GM12878 (cell line): ENCODE measurements at regions not wholly inside any gene's neighbourhood (a gene's known extent, or its start where the extent isn't known, plus 50 kb on each side); places are given as distances from the start of the nearest gene placed in this dataset.

Source experiments
- ATAC-seq: fragments of 200-7000 bp; cut with Tn5 transposase; 3 replicates; pipeline ENCODE4 v1.9.1; 2020; ENCODE audit warnings: mild to moderate bottlenecking, moderate library complexity
- BruUV-seq: library from RNA; stranded (reverse); fragments of 400-500 nt; replicated peaks from 2 replicates; lab custom pipeline; 2021; lab: Mats Ljungman, UMichigan
- CTCF ChIA-PET: fragments of 300-600 bp; sonication (Branson Sonifier 250); formaldehyde crosslinking; extraction: SDS; loops from one replicate; lab custom pipeline; 2021; ENCODE audit warnings: inconsistent platforms; lab: Yijun Ruan, JAX
- POLR2A ChIA-PET: fragments of 350-600 bp; formaldehyde crosslinking; extraction: SDS; loops from one replicate; lab custom pipeline; 2021; ENCODE audit warnings: inconsistent platforms; lab: Charles Lee
- RAD21 ChIA-PET: fragments of 300-600 bp; sonication (Branson Sonifier 250); formaldehyde crosslinking; loops from one replicate; lab custom pipeline; 2023; ENCODE audit warnings: antibody characterized with exemption; ENCODE audit not compliant: unreplicated experiment; lab: Charles Lee
- SMC1A ChIA-PET: fragments of 300-600 bp; sonication (Branson Sonifier 250); formaldehyde crosslinking; loops from one replicate; lab custom pipeline; 2023; ENCODE audit not compliant: unreplicated experiment, uncharacterized antibody; lab: Charles Lee
- DNase-seq: peaks from one replicate; pipeline ENCODE4 v3.0.0-alpha.2; 2011; ENCODE audit warnings: low read depth, low spot score
- FAIRE-seq: peaks from 3 replicates; lab custom pipeline; 2011; peaks lifted over from hg19 to GRCh38; lab: Jason Lieb, UNC
- H2AFZ ChIP-seq: 2 replicates; pipeline ENCODE4 v1.6.0; 2011; ENCODE audit warnings: low read depth, low read length, control low read depth; ENCODE audit not compliant: control insufficient read depth
- H3K27ac ChIP-seq: 2 replicates; pipeline ENCODE4 v1.5.1; 2011; ENCODE audit warnings: control low read depth; ENCODE audit not compliant: control insufficient read depth, insufficient read depth
- H3K27me3 ChIP-seq, 2 experiments: replicated peaks in 1 of 2; 2 replicates each; pipeline versions ENCODE4 v1.6.0 to v1.6.1; 2011; ENCODE audit warnings: low read length in 1 of 2; ENCODE audit not compliant: control insufficient read depth in 2 of 2, insufficient read depth in 2 of 2
- H3K36me3 ChIP-seq, 2 experiments: 2 replicates each; pipeline ENCODE4 v1.5.1; 2011; ENCODE audit warnings: low read length in 1 of 2; ENCODE audit not compliant: control insufficient read depth in 2 of 2, insufficient read depth in 2 of 2
- H3K4me1 ChIP-seq: 2 replicates; pipeline ENCODE4 v1.6.1; 2011; ENCODE audit warnings: mild to moderate bottlenecking, low read length, moderate library complexity, mixed read lengths; ENCODE audit not compliant: control insufficient read depth, insufficient read depth
- H3K4me2 ChIP-seq: 2 replicates; pipeline ENCODE4 v1.6.0; 2011; ENCODE audit warnings: control low read depth; ENCODE audit not compliant: control insufficient read depth, insufficient read depth
- H3K4me3 ChIP-seq: fragments of 200-600 bp; sonication (generic); 2 replicates; pipeline ENCODE4 v1.5.1; 2016
- H3K79me2 ChIP-seq: 2 replicates; pipeline ENCODE4 v1.6.0; 2011; ENCODE audit warnings: low read length; ENCODE audit not compliant: control insufficient read depth, insufficient read depth
- H3K9ac ChIP-seq: 2 replicates; pipeline ENCODE4 v1.8.0; 2011; ENCODE audit warnings: low read length, control low read depth, mixed read lengths; ENCODE audit not compliant: control insufficient read depth, insufficient read depth
- H3K9me3 ChIP-seq: replicated peaks from 3 replicates; pipeline ENCODE4 v1.5.1; 2011; ENCODE audit warnings: mild to moderate bottlenecking, low read length; ENCODE audit not compliant: control insufficient read depth, insufficient read depth
- H4K20me1 ChIP-seq: 2 replicates; pipeline ENCODE4 v1.6.0; 2011; ENCODE audit not compliant: control insufficient read depth, insufficient read depth
- CEBPB ChIP-seq, 2 experiments: fragments of 150-350 bp in 1 of 2; IDR thresholded peaks; 2 replicates each; pipeline ENCODE4 v1.6.1; 2012 to 2014; ENCODE audit warnings: low read depth in 2 of 2, low read length in 2 of 2, borderline replicate concordance in 1 of 2, inconsistent platforms in 1 of 2
- CREM ChIP-seq: IDR thresholded peaks from 2 replicates; pipeline ENCODE4 v1.6.1; 2014; ENCODE audit warnings: antibody characterized with exemption, low read depth
- EGR1 ChIP-seq, 2 experiments: IDR thresholded peaks; 1 replicate in 1 of 2; 2 replicates in 1 of 2; pipeline ENCODE4 v1.6.1; 2011 to 2012; ENCODE audit warnings: low read depth in 2 of 2, low read length in 2 of 2, borderline replicate concordance in 1 of 2, mild to moderate bottlenecking in 1 of 2, moderate library complexity in 1 of 2
- HDAC6 ChIP-seq: fragments of 200-600 bp; sonication (generic); IDR thresholded peaks from one replicate; pipeline ENCODE4 v1.8.0; 2017; ENCODE audit warnings: antibody characterized with exemption; ENCODE audit not compliant: unreplicated experiment
- IRF3 ChIP-seq: fragments of 450-650 bp; IDR thresholded peaks from 2 replicates; pipeline ENCODE4 v1.6.1; 2014; ENCODE audit warnings: mild to moderate bottlenecking
- LARP7 ChIP-seq: fragments of 450-650 bp; IDR thresholded peaks from 2 replicates; pipeline ENCODE4 v1.6.1; 2017; ENCODE audit warnings: mild to moderate bottlenecking
- WGBS: methylation state at CpG from one replicate; pipeline ENCODE4 v1.1.6; 2016; ENCODE audit warnings: low lambda C conversion rate; ENCODE audit not compliant: insufficient replicate concordance, insufficient coverage; ENCODE audit errors: missing lambda C conversion rate; 5-methylcytosine and 5-hydroxymethylcytosine counted together
- in situ Hi-C: fragments of 300-500 bp; cut with MboI; formaldehyde crosslinking; loops from 9 replicates; pipeline ENCODE4 v1.14.3; 2018; ENCODE audit warnings: mixed read lengths
- intact Hi-C: fragments of 100-400 bp; cut with micrococcal nuclease; formaldehyde crosslinking; loops from one replicate; pipeline ENCODE4 v1.14.2; 2022; ENCODE audit not compliant: unreplicated experiment
- TF ChIP-seq, protein P1 (sequence below): fragments of 450-650 bp; IDR thresholded peaks from 2 replicates; pipeline ENCODE4 v1.6.1; 2017; ENCODE audit warnings: mild to moderate bottlenecking, moderate library complexity

GRCh38 chr7:52897713-52898112 is 137.7 kb upstream of the POM121L12 start:
- Histone ChIP-seq H3K27me3 (no peaks in the 10 kb centered on the region), H2AFZ (no peak overlapping the region), H3K4me3 (no peak overlapping the region), H3K79me2 (no peaks in the 10 kb centered on the region), H3K4me2 (no peak overlapping the region), H3K4me1 (no peaks in the 10 kb centered on the region), H3K9me3 (no peaks in the 10 kb centered on the region), H3K9ac (no peak overlapping the region), H4K20me1 (no peaks in the 10 kb centered on the region), H3K36me3 (no peaks in the 10 kb centered on the region), H3K27ac (no peak overlapping the region)
- in situ Hi-C loops: no loop called here
- TF ChIP-seq EGR1 (IDR thresholded peaks at IDR 0.05; ENCODE audit: borderline replicate concordance in 1 of 2, low read depth in 2 of 2, low read length in 2 of 2) (no peak), IRF3 (no peak), LARP7 (no peak), CEBPB (IDR thresholded peaks at IDR 0.05; ENCODE audit: borderline replicate concordance in 1 of 2, low read depth in 2 of 2, low read length in 2 of 2) (no peak), CREM (no peak), HDAC6 (no peak)
- TF ChIP-seq, protein P1, sequence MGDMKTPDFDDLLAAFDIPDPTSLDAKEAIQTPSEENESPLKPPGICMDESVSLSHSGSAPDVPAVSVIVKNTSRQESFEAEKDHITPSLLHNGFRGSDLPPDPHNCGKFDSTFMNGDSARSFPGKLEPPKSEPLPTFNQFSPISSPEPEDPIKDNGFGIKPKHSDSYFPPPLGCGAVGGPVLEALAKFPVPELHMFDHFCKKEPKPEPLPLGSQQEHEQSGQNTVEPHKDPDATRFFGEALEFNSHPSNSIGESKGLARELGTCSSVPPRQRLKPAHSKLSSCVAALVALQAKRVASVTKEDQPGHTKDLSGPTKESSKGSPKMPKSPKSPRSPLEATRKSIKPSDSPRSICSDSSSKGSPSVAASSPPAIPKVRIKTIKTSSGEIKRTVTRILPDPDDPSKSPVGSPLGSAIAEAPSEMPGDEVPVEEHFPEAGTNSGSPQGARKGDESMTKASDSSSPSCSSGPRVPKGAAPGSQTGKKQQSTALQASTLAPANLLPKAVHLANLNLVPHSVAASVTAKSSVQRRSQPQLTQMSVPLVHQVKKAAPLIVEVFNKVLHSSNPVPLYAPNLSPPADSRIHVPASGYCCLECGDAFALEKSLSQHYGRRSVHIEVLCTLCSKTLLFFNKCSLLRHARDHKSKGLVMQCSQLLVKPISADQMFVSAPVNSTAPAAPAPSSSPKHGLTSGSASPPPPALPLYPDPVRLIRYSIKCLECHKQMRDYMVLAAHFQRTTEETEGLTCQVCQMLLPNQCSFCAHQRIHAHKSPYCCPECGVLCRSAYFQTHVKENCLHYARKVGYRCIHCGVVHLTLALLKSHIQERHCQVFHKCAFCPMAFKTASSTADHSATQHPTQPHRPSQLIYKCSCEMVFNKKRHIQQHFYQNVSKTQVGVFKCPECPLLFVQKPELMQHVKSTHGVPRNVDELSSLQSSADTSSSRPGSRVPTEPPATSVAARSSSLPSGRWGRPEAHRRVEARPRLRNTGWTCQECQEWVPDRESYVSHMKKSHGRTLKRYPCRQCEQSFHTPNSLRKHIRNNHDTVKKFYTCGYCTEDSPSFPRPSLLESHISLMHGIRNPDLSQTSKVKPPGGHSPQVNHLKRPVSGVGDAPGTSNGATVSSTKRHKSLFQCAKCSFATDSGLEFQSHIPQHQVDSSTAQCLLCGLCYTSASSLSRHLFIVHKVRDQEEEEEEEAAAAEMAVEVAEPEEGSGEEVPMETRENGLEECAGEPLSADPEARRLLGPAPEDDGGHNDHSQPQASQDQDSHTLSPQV: no peak
- no TSS peak for BruUV-seq
- DNase-seq: no peak
- ChIA-PET CTCF (no interaction called here), RAD21 (no interaction called here), SMC1A (no interaction called here), POLR2A (no interaction called here)
- WGBS: 45% methylated on average over 5 of the region's 5 CpGs
- ATAC-seq: no peak
- intact Hi-C loops: no loop called here
- no peak for FAIRE-seq
